Head of caudate nucleus (tissue), 42 donors: ENCODE measurements at regions not wholly inside any gene's neighbourhood (a gene's known extent, or its start where the extent isn't known, plus 50 kb on each side); places are given as distances from the start of the nearest gene placed in this dataset.
"Not testable (repeated sequence)": the region's sequence is repeated elsewhere in the genome, so short reads cannot be mapped to it uniquely, and the experiment has no call there.

Experiments used
- DNase-seq, 42 donors: peaks; one replicate each; pipeline versions ENCODE4 v3.0.0 to v3.0.0-alpha.2; 2020 to 2021; ENCODE audit warnings: mixed read lengths in 7 of 42
- intact Hi-C: fragments of 100-400 bp; cut with DNase I; formaldehyde crosslinking; loops from one replicate; pipeline ENCODE4 v1.15.0; 2022

- intact Hi-C loops, result not testable (repeated sequence)
Measured at GRCh38 chr15:34653326-34653725, 69.9 kb upstream of the GOLGA8B start.

GRCh38 chr15:34652726-34653033 lies 69.2 kb upstream of the GOLGA8B start:
- intact Hi-C loops, result no loop called here
- no peak for DNase-seq

More at GRCh38 chr15:34653326-34653725, 69.9 kb upstream of the GOLGA8B start:
- DNase-seq, result not testable (repeated sequence)

GRCh38 chr15:34651997-34652725 lies 68.7 kb upstream of the GOLGA8B start:
- intact Hi-C loops, result no loop called here
- DNase-seq, result no peak

GRCh38 chr15:34650177-34650576 lies 66.7 kb upstream of the GOLGA8B start:
- DNase-seq, result no peak
- intact Hi-C loops, result no loop called here

GRCh38 chr15:34648294-34648631 lies 64.8 kb upstream of the GOLGA8B start:
- no peak for DNase-seq
- intact Hi-C loops, result no loop called here

- DNase-seq, result peak in 5 of 42 donors; percentile 2 to 44 (median 23)
Measured at GRCh38 chr15:34647569-34648293, 64.3 kb upstream of the GOLGA8B start.

GRCh38 chr15:34646918-34647317 lies 63.5 kb upstream of the GOLGA8B start:
- no peak for DNase-seq
- intact Hi-C loops, result no loop called here

More at GRCh38 chr15:34647569-34648293, 64.3 kb upstream of the GOLGA8B start:
- intact Hi-C loops, result no loop called here

- intact Hi-C loops, result no loop called here
- DNase-seq, result no peak
Measured at GRCh38 chr15:34644851-34645250, 61.4 kb upstream of the GOLGA8B start.

- DNase-seq, result no peak
- intact Hi-C loops, result no loop called here
Measured at GRCh38 chr15:34644061-34644460, 60.6 kb upstream of the GOLGA8B start.

GRCh38 chr15:34642247-34642646 lies 58.8 kb upstream of the GOLGA8B start:
- intact Hi-C loops, result no loop called here
- DNase-seq, result no peak

GRCh38 chr15:34640661-34641060 lies 57.2 kb upstream of the GOLGA8B start:
- DNase-seq, result no peak
- intact Hi-C loops, result no loop called here

GRCh38 chr15:34637305-34637704 lies 53.9 kb upstream of the GOLGA8B start:
- intact Hi-C loops, result no loop called here
- no peak for DNase-seq

GRCh38 chr15:34633602-34634001 lies 50.2 kb upstream of the GOLGA8B start:
- DNase-seq, intact Hi-C loops: not testable (repeated sequence)
